Smooth muscle cell (in vitro differentiated cells): ENCODE measurements at regions not wholly inside any gene's neighbourhood (a gene's known extent, or its start where the extent isn't known, plus 50 kb on each side); places are given as distances from the start of the nearest gene placed in this dataset.

Source experiments
- DNase-seq: peaks from one replicate; lab custom pipeline; 2025; ENCODE audit not compliant: unreplicated experiment; lab: John Stamatoyannopoulos, UW
- H2AFZ ChIP-seq: fragments of 200-600 bp; sonication (generic); 2 replicates; pipeline ENCODE4 v1.6.0; 2016; ENCODE audit warnings: antibody characterized with exemption, low read depth, mild to moderate bottlenecking
- H3F3A ChIP-seq: fragments of 200-600 bp; sonication (generic); 2 replicates; pipeline ENCODE4 v1.6.0; 2017; ENCODE audit warnings: antibody characterized with exemption, low read depth
- H3K27ac ChIP-seq: fragments of 200-600 bp; sonication (generic); 2 replicates; pipeline ENCODE4 v1.5.1; 2016; ENCODE audit warnings: low read depth, mild to moderate bottlenecking
- H3K27me3 ChIP-seq: fragments of 200-600 bp; sonication (generic); 2 replicates; pipeline ENCODE4 v1.6.1; 2016; ENCODE audit warnings: low read depth, mild to moderate bottlenecking
- H3K36me3 ChIP-seq: fragments of 200-600 bp; sonication (generic); 2 replicates; pipeline ENCODE4 v1.5.1; 2016; ENCODE audit warnings: low read depth
- H3K4me1 ChIP-seq: fragments of 200-600 bp; sonication (generic); 2 replicates; pipeline ENCODE4 v1.5.1; 2016; ENCODE audit warnings: low read depth
- H3K4me2 ChIP-seq: fragments of 200-600 bp; sonication (generic); 2 replicates; pipeline ENCODE4 v1.6.0; 2016; ENCODE audit warnings: mild to moderate bottlenecking
- H3K4me3 ChIP-seq: fragments of 200-600 bp; sonication (generic); 2 replicates; pipeline ENCODE4 v1.5.1; 2016; ENCODE audit warnings: mild to moderate bottlenecking
- H3K79me2 ChIP-seq: fragments of 200-600 bp; sonication (generic); 2 replicates; pipeline ENCODE4 v1.6.0; 2016; ENCODE audit warnings: low read depth, mild to moderate bottlenecking
- H3K9ac ChIP-seq: fragments of 200-600 bp; sonication (generic); 2 replicates; pipeline ENCODE4 v1.6.0; 2016; ENCODE audit warnings: low read depth
- H3K9me3 ChIP-seq: fragments of 200-600 bp; sonication (generic); replicated peaks from 2 replicates; pipeline ENCODE4 v1.5.1; 2016; ENCODE audit warnings: low read depth
- H4K20me1 ChIP-seq: fragments of 200-600 bp; sonication (generic); 2 replicates; pipeline ENCODE4 v1.6.0; 2016; ENCODE audit warnings: low read depth
- CTCF ChIP-seq: fragments of 200-600 bp; sonication (generic); IDR thresholded peaks from 2 replicates; pipeline ENCODE4 v1.5.1; 2017; ENCODE audit warnings: borderline replicate concordance, mild to moderate bottlenecking, antibody characterized with exemption; ENCODE audit not compliant: insufficient read depth, poor library complexity, severe bottlenecking
- WGBS: methylation state at CpG from one replicate; pipeline ENCODE4 v1.1.7; 2016; ENCODE audit warnings: low lambda C conversion rate; 5-methylcytosine and 5-hydroxymethylcytosine counted together

- no peak overlapping the region for H3K4me3 ChIP-seq
- no peak overlapping the region for H3K4me2 ChIP-seq
- no peaks in the 10 kb centered on the region for H3F3A ChIP-seq
- no peak for DNase-seq
- H3K9me3 ChIP-seq = no peaks in the 10 kb centered on the region
- no peak overlapping the region for H3K9ac ChIP-seq
- no peaks in the 10 kb centered on the region for H3K36me3 ChIP-seq
- TF ChIP-seq CTCF = no peak
- no peak overlapping the region for H3K27ac ChIP-seq
- no peaks in the 10 kb centered on the region for H4K20me1 ChIP-seq
- no peaks in the 10 kb centered on the region for H3K4me1 ChIP-seq
- WGBS = 81% methylated on average over 4 of the region's 4 CpGs
- H3K27me3 ChIP-seq = no peaks in the 10 kb centered on the region
- H3K79me2 ChIP-seq = no peaks in the 10 kb centered on the region
- H2AFZ ChIP-seq = no peak overlapping the region
Observed at GRCh38 chr5:12208366-12209100, 304.3 kb upstream of the CTNND2 start.

DNA sequence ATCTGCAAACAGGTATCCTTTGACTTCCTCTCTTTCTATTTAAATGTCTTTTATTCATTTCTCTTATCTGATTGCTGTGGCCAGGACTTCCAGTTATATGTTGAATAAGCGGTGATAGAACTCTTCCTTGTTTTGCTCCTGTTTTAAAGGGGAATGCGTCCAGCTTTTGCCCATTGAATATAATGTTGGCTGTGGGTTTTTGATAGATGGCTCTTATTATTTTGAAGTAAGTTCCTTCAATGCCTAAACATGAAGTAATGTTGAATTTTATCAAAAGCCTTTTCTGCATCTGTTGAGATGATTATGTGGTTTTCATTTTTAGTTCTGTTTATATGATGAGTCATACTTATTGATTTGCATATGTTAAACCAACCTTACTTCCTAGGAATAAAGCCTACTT lies 300.5 kb upstream of the CTNND2 start:
- H3K9ac ChIP-seq = no peak overlapping the region
- H3K27ac ChIP-seq = no peak overlapping the region
- no peak overlapping the region for H2AFZ ChIP-seq
- no peak overlapping the region for H3K4me3 ChIP-seq
- H4K20me1 ChIP-seq = no peaks in the 10 kb centered on the region
- TF ChIP-seq CTCF = no peak
- H3K27me3 ChIP-seq = no peaks in the 10 kb centered on the region
- no peaks in the 10 kb centered on the region for H3K9me3 ChIP-seq
- DNase-seq = no peak
- no peaks in the 10 kb centered on the region for H3K36me3 ChIP-seq
- H3K4me2 ChIP-seq = no peak overlapping the region
- 86% methylated on average over 2 of the region's 2 CpGs for WGBS
- H3K79me2 ChIP-seq = no peaks in the 10 kb centered on the region
- no peaks in the 10 kb centered on the region for H3K4me1 ChIP-seq
- H3F3A ChIP-seq = no peaks in the 10 kb centered on the region

DNA sequence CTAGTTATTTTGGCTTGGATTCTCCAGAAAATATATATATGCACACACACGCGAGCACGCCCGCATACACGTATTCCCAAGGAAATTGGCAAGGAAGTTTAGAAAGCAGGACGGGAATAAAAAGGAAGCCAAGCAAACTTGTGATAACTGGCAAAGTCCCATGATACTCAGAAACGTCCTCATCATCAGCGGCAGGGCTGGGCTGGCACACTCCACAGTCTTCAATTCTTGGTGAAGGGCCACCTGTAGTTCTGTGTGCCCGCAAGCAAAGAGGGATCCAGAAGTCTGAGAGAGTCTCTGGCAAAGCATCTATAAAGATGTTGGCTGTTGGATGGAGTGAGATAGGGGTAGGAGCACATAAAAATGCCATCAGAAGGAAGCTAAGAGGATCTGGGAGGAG lies 289.3 kb upstream of the CTNND2 start:
- Histone ChIP-seq H3K4me2 (no peak overlapping the region), H3F3A (no peaks in the 10 kb centered on the region), H3K27ac (no peak overlapping the region), H3K9ac (no peak overlapping the region), H3K27me3 (no peaks in the 10 kb centered on the region), H3K9me3 (no peaks in the 10 kb centered on the region), H2AFZ (no peak overlapping the region), H3K36me3 (no peaks in the 10 kb centered on the region), H3K79me2 (no peaks in the 10 kb centered on the region), H3K4me3 (no peak overlapping the region), H4K20me1 (no peaks in the 10 kb centered on the region), H3K4me1 (no peaks in the 10 kb centered on the region)
- 93% methylated on average over 9 of the region's 9 CpGs for WGBS
- no peak for DNase-seq
- no peak for TF ChIP-seq CTCF

DNA sequence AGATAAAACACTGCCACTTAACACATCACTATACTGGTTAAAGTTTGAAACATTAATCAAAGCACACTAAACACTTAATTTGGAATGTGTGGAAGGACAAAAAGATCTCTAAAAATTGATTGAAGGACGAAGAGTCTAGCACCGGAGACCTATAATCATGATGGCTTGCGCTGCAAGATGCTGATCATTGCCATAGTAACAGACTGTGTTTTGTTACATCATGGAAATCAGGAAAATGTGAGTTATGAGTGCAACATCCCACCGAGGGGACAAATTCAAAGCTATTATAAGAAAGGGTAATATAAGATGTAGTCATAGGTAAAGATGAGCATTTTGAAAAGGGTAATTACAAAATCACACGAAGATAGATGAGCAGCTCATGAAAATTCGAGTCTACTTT lies 278.8 kb upstream of the CTNND2 start:
- H3F3A ChIP-seq = no peaks in the 10 kb centered on the region
- DNase-seq = no peak
- H3K36me3 ChIP-seq = no peaks in the 10 kb centered on the region
- H3K27me3 ChIP-seq = no peaks in the 10 kb centered on the region
- no peak overlapping the region for H3K4me2 ChIP-seq
- H3K9ac ChIP-seq = no peak overlapping the region
- no peak overlapping the region for H2AFZ ChIP-seq
- WGBS = 85% methylated on average over 6 of the region's 6 CpGs
- no peak overlapping the region for H3K27ac ChIP-seq
- no peak overlapping the region for H3K4me3 ChIP-seq
- no peaks in the 10 kb centered on the region for H3K4me1 ChIP-seq
- H3K9me3 ChIP-seq = no peaks in the 10 kb centered on the region
- no peaks in the 10 kb centered on the region for H4K20me1 ChIP-seq
- no peak for TF ChIP-seq CTCF
- no peaks in the 10 kb centered on the region for H3K79me2 ChIP-seq
